Stimulated activated effector memory CD8-positive, alpha-beta T cell treated with anti-CD3 and anti-CD28 coated beads, Interleukin-12 subunit alpha, Interleukin-12 subunit beta, amount 100 ng/mL, for 72 hours (primary cell): ENCODE measurements at regions not wholly inside any gene's neighbourhood (a gene's known extent, or its start where the extent isn't known, plus 50 kb on each side); places are given as distances from the start of the nearest gene placed in this dataset.
"Not testable (repeated sequence)": the region's sequence is repeated elsewhere in the genome, so short reads cannot be mapped to it uniquely, and the experiment has no call there.

Experiments
- ATAC-seq: fragments of 150-1000 bp; cut with Tn5 transposase; 2 replicates; pipeline ENCODE4 v1.10.0; 2021
- DNase-seq, 2 donors: peaks; one replicate each; pipeline ENCODE4 v3.0.0; 2021 to 2022; ENCODE audit warnings: low spot score in 2 of 2
- H3K27ac Mint-ChIP-seq: one replicate; pipeline ENCODE4 v1.8.0; 2022; ENCODE audit warnings: mild to moderate bottlenecking, mixed read lengths
- H3K36me3 Mint-ChIP-seq: one replicate; pipeline ENCODE4 v1.8.0; 2022; ENCODE audit warnings: mild to moderate bottlenecking, mixed read lengths
- H3K4me1 Mint-ChIP-seq: one replicate; pipeline ENCODE4 v1.8.0; 2022; ENCODE audit warnings: mixed read lengths
- H3K4me3 Mint-ChIP-seq: one replicate; pipeline ENCODE4 v1.8.0; 2022; ENCODE audit warnings: mild to moderate bottlenecking, mixed read lengths
- H3K9me3 Mint-ChIP-seq: one replicate; pipeline ENCODE4 v1.8.0; 2022; ENCODE audit warnings: mixed read lengths

DNA sequence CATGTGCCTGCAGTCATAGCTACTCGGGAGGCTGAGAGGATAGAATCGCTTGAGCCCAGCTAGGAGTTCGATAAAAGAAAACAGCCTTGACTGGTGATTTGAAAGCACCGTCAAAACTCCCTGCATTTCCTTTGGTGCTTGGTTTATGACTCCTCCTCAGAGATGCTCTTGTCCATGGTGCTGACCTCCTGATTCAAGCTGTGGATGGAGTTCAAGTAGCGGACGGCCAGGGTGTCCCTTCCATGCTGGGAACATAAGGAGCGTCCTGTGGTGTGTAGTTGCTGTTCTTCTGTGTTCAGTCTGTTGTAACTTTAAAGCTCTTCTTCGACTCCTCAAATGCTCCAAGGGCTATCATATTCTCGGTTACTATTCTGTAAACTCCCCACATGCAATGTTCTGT is 382.5 kb upstream of the KIAA1217 start:
- no peak for DNase-seq
- no peak for ATAC-seq
- Mint-ChIP-seq H3K27ac (no peak overlapping the region), H3K9me3 (peaks cover 9% of the 10 kb centered on the region), H3K36me3 (no peaks in the 10 kb centered on the region), H3K4me3 (no peak overlapping the region), H3K4me1 (no peaks in the 10 kb centered on the region)

DNA sequence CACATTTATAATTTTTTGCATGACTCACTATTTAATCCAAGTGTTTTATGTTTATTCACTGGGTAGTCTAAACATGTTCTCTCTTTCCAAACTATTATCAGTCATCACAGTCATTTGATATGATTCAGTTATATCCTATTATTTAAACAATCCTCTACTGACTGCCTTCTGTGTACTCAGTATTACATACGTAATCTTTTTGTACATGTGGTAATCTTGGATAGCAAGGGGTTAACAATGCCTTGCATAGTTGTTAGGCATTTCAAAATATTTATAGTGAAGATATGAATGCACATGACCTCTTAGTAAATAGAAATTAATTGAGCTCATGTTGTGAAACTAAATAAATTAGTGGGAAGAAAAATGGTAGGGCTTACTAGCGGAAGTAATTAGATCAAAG is 379.4 kb upstream of the KIAA1217 start:
- Mint-ChIP-seq H3K27ac (no peak overlapping the region), H3K36me3 (no peaks in the 10 kb centered on the region), H3K9me3 (peaks cover 9% of the 10 kb centered on the region), H3K4me3 (no peak overlapping the region), H3K4me1 (no peaks in the 10 kb centered on the region)
- DNase-seq (no peak), ATAC-seq (no peak)

DNA sequence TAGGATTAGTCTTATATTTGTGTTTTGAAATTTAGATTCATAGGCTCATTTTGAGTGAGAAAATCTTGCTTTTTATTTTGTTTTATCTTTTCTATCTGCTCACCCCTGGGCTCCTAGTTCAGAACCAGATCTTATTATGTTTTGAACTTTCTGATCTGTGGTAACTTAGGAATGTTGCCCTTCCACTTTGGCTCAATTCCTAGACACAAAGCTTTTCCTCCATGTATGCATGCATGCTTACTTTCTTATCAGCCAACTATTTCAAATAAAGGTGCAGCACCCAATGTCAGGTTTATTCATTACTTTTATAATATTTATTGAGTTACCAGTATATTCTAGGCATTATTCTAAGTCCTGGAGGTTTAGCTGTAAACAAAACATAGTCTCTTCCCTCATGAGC is 374.8 kb upstream of the KIAA1217 start:
- no peak overlapping the region for H3K27ac Mint-ChIP-seq
- H3K4me1 Mint-ChIP-seq: no peaks in the 10 kb centered on the region
- peaks cover 11% of the 10 kb centered on the region for H3K9me3 Mint-ChIP-seq
- no peak overlapping the region for H3K4me3 Mint-ChIP-seq
- no peak for DNase-seq
- ATAC-seq: no peak
- no peaks in the 10 kb centered on the region for H3K36me3 Mint-ChIP-seq

DNA sequence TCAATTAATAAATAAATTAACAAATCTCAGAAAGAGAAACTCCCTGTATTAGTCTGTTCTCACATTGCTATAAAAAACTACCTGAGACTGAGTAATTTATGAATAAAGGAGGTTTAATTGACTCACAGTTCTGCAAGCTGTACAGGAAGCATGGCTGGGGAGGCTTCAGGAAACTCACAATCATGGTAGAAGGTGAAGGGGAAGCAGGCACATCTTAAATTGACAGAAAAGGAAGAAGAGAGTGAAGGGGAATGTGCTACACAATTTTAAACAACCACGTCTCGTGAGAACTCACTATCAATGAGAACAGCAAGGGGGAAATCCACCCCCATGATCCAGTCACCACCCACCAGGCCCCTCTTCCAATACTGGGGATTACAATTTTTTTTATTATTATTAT is 358.3 kb upstream of the KIAA1217 start:
- H3K36me3 Mint-ChIP-seq: no peaks in the 10 kb centered on the region
- H3K27ac Mint-ChIP-seq: no peak overlapping the region
- no peaks in the 10 kb centered on the region for H3K4me1 Mint-ChIP-seq
- ATAC-seq (no peak), DNase-seq (no peak)
- H3K4me3 Mint-ChIP-seq: no peak overlapping the region
- H3K9me3 Mint-ChIP-seq: peaks cover 12% of the 10 kb centered on the region

DNA sequence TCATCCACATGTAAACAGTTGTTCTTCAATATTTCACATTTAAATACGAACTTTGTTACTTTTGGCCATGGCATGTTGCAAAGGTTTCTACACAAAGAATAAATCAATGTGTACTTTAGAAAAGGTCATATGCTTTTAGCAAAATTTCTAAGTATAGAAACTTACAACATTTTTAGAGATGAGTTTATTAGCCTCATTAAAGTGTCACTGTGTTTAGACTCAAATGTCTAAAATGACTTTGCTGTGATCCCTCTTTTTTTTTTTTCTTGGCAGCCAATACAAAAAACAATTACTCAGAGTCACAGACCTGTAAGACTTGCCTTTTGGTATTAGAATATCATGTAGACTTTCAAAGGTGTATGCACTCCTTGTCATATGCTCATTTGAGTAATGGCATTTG is 349.3 kb upstream of the KIAA1217 start:
- DNase-seq (no peak), ATAC-seq (no peak)
- H3K4me3 Mint-ChIP-seq: no peak overlapping the region

DNA sequence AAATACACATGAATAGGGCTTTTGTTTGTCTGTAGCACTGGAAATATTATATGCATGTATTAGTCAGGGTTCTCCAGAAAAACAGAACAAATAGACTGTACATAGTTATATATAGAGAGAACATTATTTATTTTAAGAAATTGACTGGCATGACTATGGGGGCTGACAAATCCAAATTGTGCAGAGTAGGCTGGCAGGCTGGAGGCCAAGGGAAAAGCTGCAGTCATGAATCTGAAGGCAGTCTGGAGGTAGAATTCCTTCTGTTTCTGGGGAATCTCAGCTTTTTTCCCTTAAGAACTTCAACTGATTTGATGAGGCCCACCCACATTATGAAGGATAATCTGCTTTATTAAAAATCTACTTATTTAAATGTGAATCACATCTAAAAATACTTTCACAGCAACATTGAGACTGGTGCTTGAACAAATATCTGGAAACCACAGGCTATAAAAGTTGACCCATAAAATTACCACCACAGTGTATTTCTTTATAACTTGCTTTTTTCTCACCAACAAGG is 344.2 kb upstream of the KIAA1217 start:
- H3K27ac Mint-ChIP-seq: no peak overlapping the region
- ATAC-seq: no peak
- H3K36me3 Mint-ChIP-seq: no peaks in the 10 kb centered on the region
- H3K4me3 Mint-ChIP-seq: no peak overlapping the region
- H3K4me1 Mint-ChIP-seq: no peaks in the 10 kb centered on the region
- H3K9me3 Mint-ChIP-seq: no peaks in the 10 kb centered on the region
- no peak for DNase-seq

More for the DNA sequence above, 349.3 kb upstream of the KIAA1217 start:
- no peak overlapping the region for H3K27ac Mint-ChIP-seq
- H3K36me3 Mint-ChIP-seq: no peaks in the 10 kb centered on the region
- H3K9me3 Mint-ChIP-seq: no peaks in the 10 kb centered on the region
- no peaks in the 10 kb centered on the region for H3K4me1 Mint-ChIP-seq

DNA sequence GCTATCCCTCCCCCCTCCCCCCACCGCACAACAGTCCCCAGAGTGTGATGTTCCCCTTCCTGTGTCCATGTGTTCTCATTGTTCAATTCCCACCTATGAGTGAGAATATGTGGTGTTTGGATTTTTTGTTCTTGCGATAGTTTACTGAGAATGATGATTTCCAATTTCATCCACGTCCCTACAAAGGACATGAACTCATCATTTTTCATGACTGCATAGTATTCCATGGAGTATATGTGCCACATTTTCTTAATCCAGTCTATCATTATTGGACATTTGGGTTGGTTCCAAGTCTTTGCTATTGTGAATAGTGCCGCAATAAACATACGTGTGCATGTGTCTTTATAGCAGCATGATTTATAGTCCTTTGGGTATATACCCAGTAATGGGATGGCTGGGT is 342.0 kb upstream of the KIAA1217 start:
- not testable (repeated sequence) for H3K27ac Mint-ChIP-seq, H3K4me1 Mint-ChIP-seq, DNase-seq, H3K36me3 Mint-ChIP-seq, ATAC-seq, H3K4me3 Mint-ChIP-seq, H3K9me3 Mint-ChIP-seq

DNA sequence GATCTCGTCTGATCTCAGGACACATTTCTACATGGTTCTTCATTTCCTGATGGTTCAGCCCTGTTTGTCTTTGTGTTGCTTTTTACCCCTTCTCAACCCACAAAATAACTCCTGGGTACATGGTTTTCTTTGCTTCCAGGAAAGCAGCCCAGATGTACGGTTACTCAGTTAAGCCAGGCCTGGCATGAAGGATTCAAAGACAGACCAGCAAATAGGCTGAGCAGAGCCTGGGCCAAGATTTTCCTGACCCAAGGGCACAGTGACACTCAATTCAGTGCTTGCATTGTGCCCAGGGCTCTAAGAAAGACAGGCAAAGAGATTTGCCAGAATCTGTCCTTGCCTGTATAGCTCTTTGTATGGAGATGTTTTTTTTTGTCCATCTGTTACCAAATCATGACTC is 340.8 kb upstream of the KIAA1217 start:
- no peak overlapping the region for H3K4me3 Mint-ChIP-seq
- H3K9me3 Mint-ChIP-seq: no peaks in the 10 kb centered on the region
- no peaks in the 10 kb centered on the region for H3K36me3 Mint-ChIP-seq
- no peaks in the 10 kb centered on the region for H3K4me1 Mint-ChIP-seq
- H3K27ac Mint-ChIP-seq: no peak overlapping the region
- DNase-seq (no peak), ATAC-seq (no peak)

DNA sequence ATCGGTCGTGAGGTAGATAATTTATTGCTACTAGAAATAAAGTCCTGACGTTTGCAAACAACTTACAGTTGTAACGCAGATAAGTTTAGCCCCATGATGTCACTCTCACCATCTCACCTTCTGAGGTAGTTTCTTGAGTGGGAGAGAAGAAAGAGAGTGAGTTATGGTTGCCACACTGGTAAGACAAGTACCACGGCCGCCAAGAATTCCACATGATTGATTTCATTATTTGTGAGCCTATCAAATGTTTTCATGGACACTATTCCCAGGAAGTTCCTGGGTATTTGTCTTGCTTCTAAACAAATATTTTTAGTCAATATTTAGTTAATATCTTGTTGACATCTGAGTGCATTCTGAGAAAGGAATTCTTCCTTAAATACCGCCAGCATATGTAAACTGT is 339.4 kb upstream of the KIAA1217 start:
- no peak for ATAC-seq
- H3K36me3 Mint-ChIP-seq: no peaks in the 10 kb centered on the region

DNA sequence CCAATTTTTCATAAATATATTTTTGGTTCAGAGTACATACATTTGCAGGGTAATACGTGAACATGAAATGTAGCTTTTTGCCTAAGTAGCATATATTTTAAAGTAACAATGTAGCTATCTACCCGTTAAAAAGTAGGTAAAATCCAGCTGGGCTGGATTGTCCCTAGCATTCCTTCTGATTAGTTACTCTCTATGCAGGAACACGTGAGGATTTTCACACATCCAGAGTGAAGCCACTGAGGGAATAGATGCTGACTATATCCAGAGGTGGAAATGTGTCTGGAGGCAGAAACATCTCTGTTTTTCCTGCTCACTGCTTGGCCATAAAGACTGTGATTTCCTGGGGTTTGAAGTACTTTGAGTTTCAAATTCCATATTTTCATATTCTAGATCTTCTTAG is 338.9 kb upstream of the KIAA1217 start:
- H3K36me3 Mint-ChIP-seq: no peaks in the 10 kb centered on the region
- no peak for DNase-seq
- H3K4me1 Mint-ChIP-seq: no peaks in the 10 kb centered on the region
- H3K9me3 Mint-ChIP-seq: no peaks in the 10 kb centered on the region
- no peak overlapping the region for H3K4me3 Mint-ChIP-seq
- H3K27ac Mint-ChIP-seq: no peak overlapping the region
- ATAC-seq: no peak

More for the DNA sequence above, 339.4 kb upstream of the KIAA1217 start:
- no peak for DNase-seq
- Mint-ChIP-seq H3K4me3 (no peak overlapping the region), H3K4me1 (no peaks in the 10 kb centered on the region), H3K9me3 (no peaks in the 10 kb centered on the region), H3K27ac (no peak overlapping the region)

DNA sequence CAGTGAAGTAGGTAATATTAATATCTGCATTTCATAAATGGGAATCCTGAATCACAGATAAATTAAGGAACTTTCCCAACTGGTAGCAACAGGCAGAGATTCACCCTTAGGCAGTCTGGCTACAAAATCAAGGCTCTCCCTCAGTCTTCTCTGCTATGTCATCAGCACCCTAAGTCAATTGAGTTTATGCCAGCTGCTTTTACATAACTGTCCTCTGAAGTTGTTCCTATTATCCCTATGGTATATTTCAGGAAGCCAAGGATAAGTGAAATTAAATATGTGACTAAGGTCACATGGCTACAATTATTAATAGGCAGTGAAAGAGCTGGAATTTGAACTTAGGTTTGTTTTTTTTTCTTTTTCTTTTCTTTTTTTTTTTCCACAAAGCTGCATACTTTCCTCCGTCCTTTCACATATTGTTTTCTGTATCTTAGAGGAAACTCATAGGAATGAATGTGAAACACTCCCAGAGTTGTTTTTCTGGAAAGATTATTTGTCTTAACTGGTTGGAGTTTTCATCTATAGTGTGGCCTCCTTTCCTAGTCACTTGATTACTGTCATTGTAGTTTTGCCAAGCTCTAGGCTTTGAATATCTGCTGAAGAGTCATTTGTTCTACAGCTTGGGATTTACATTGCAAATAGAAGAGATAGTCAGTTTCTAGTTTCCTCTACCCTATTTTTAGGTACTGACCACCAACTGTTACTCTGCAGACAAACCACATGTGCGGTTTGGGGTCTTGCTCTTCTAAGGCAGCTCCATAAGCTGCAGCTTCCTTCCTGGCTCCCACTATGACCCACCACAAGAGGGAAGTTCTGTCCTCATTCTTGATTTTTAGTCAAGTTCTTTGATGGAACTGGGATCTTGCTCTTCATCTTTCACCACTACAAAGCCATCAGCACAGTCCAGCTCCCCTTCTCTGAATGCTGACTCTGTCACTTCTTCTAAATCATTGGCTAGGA is 338.0 kb upstream of the KIAA1217 start:
- no peaks in the 10 kb centered on the region for H3K4me1 Mint-ChIP-seq
- no peaks in the 10 kb centered on the region for H3K36me3 Mint-ChIP-seq
- H3K27ac Mint-ChIP-seq: no peak overlapping the region
- H3K9me3 Mint-ChIP-seq: no peaks in the 10 kb centered on the region
- H3K4me3 Mint-ChIP-seq: no peak overlapping the region
- ATAC-seq: no peak
- no peak for DNase-seq

DNA sequence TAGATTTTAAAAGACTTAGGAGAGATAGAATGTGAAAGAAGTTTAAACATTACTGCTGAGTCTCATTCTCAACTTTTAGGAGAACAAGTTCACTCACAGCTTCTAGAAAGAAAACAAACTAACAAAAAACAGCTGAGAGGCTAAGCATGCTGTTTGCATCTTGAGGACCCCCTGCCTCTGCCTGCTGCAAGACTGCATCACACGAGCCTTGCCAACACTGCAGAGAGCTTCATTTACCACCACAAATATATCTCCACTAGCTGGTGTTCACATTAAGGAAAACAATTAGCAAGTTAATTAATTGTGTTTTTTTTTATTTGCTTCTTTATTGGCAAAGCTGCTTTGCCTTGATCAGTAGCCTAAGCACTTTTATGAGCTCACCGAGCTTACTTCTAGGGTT is 336.6 kb upstream of the KIAA1217 start:
- ATAC-seq (no peak), DNase-seq (no peak)
- Mint-ChIP-seq H3K27ac (no peak overlapping the region), H3K4me3 (no peak overlapping the region), H3K4me1 (no peaks in the 10 kb centered on the region), H3K36me3 (no peaks in the 10 kb centered on the region), H3K9me3 (no peaks in the 10 kb centered on the region)

DNA sequence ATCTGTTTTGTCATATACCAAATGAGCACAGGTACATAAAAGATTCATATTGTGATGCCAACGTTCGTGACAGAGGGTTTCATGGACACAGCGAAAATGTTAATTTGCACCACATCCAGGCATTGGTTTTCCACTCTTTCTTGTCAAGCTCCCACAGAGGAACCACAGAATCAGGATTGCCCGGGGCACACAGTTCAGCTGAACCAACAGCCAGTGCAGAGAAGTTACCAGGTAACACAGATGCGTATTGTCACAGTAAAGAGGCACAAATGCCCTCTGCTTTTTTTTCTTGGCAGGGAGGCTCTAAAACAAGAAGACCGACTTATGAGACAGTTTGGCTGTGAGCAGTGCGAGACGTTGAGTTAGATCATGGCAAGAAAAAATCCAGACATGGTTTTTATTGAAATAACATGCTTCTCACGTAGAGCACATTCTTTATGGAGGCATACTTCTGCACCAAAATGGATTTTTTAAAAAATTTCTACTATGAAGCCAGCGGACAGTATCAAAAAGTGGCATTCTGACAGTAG is 331.1 kb upstream of the KIAA1217 start:
- Mint-ChIP-seq H3K9me3 (peaks cover 2% of the 10 kb centered on the region), H3K36me3 (no peaks in the 10 kb centered on the region), H3K27ac (no peak overlapping the region), H3K4me1 (no peaks in the 10 kb centered on the region), H3K4me3 (no peak overlapping the region)
- DNase-seq (no peak), ATAC-seq (no peak)

DNA sequence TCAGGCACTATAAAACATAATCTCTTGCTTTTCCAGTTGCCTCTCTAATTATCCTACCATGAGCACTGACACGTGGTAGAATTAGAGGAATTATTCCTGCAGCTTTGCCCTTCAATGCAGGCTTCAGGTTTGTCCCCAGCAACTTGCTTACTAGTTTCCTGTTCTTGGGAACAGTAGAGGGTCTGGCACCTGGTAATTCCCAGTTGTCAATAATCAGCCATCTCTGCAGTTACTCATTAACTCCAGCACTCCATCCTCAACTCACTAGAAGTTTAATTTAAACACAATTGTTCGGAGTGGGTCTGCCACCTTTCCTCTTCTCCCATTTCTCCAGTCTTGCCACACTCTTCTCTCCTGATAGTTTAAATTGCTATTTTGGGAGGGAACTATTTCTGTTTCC is 324.3 kb upstream of the KIAA1217 start:
- ATAC-seq: no peak

DNA sequence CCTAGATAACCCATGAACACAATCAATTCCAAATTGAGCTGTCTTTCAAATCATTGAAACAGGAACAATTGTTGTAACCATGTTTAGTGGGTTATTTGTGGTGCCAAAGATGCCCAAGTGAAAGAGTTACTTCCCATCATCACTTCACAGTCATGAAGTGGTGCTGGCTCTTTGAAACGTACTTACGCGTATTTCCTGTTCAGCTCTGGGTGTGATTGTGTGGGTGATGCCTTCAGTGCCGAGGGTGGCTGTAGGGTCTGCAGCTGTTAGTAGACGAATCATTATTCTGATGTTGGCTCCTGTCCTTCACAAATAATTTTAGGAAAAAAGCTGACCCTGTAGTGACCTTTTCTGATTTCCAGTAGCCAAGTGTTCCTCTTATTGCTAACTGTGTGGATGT is 323.1 kb upstream of the KIAA1217 start:
- H3K9me3 Mint-ChIP-seq: peaks cover 3% of the 10 kb centered on the region
- DNase-seq (no peak), ATAC-seq (no peak)
- no peaks in the 10 kb centered on the region for H3K4me1 Mint-ChIP-seq
- H3K4me3 Mint-ChIP-seq: no peak overlapping the region
- no peak overlapping the region for H3K27ac Mint-ChIP-seq
- H3K36me3 Mint-ChIP-seq: no peaks in the 10 kb centered on the region

More for the DNA sequence above, 324.3 kb upstream of the KIAA1217 start:
- Mint-ChIP-seq H3K36me3 (no peaks in the 10 kb centered on the region), H3K9me3 (peaks cover 5% of the 10 kb centered on the region), H3K4me3 (no peak overlapping the region), H3K27ac (no peak overlapping the region), H3K4me1 (no peaks in the 10 kb centered on the region)
- DNase-seq: no peak

DNA sequence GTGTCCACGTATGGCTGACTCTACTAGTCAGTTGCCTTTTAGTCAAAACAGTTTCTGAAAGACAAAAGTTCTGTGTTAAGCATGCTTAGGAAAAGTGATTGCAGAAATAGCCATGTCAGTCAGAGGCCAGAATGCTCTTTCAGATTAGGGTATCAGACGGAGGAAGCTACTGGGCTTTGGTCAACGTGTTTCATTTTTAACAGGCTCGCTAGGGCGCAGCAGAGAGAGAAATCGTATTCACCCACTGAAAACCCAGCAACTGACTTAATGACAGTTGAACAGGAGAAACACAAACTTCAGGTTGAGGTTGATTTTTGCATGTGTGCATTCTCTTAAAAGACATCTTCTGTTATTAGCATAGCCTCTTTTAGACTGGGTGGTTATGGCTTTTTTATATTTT is 322.6 kb upstream of the KIAA1217 start:
- Mint-ChIP-seq H3K27ac (no peak overlapping the region), H3K36me3 (no peaks in the 10 kb centered on the region), H3K4me3 (no peak overlapping the region), H3K4me1 (no peaks in the 10 kb centered on the region), H3K9me3 (peaks cover 3% of the 10 kb centered on the region)
- ATAC-seq: no peak
- DNase-seq: no peak
